Activated T-cell treated with anti-CD3 and anti-CD28 coated beads for 48 hours (primary cell): ENCODE measurements at regions not wholly inside any gene's neighbourhood (a gene's known extent, or its start where the extent isn't known, plus 50 kb on each side); places are given as distances from the start of the nearest gene placed in this dataset.
"Not testable (repeated sequence)": the region's sequence is repeated elsewhere in the genome, so short reads cannot be mapped to it uniquely, and the experiment has no call there.

Source experiments
- DNase-seq: peaks from one replicate; pipeline ENCODE4 v3.0.0-alpha.2; 2020; ENCODE audit warnings: low read depth

- no peak for DNase-seq
Observed at GRCh38 chr21:18104802-18105201, 139.8 kb upstream of the CHODL start.

- not testable (repeated sequence) for DNase-seq
Observed at GRCh38 chr21:18096413-18096812, 148.2 kb upstream of the CHODL start.

GRCh38 chr21:18089786-18090185 lies 154.8 kb upstream of the CHODL start:
- no peak for DNase-seq

GRCh38 chr21:18070392-18070791 lies 174.2 kb upstream of the CHODL start:
- no peak for DNase-seq

- DNase-seq, result no peak
Observed at GRCh38 chr21:18069875-18070274, 174.8 kb upstream of the CHODL start.

GRCh38 chr21:18060402-18060801 lies 184.2 kb upstream of the CHODL start:
- DNase-seq, result no peak

GRCh38 chr21:18058731-18059398 lies 185.8 kb upstream of the CHODL start:
- no peak for DNase-seq

- no peak for DNase-seq
Observed at GRCh38 chr21:18053151-18053550, 191.5 kb upstream of the CHODL start.

- no peak for DNase-seq
Observed at GRCh38 chr21:18049461-18049860, 195.2 kb upstream of the CHODL start.

- no peak for DNase-seq
Observed at GRCh38 chr21:18041012-18041411, 203.6 kb upstream of the CHODL start.

GRCh38 chr21:18030248-18030647 lies 211.1 kb upstream of the C21orf91 start:
- no peak for DNase-seq

GRCh38 chr21:18026359-18026758 lies 207.2 kb upstream of the C21orf91 start:
- DNase-seq, result no peak

GRCh38 chr21:18023711-18024110 lies 204.6 kb upstream of the C21orf91 start:
- DNase-seq, result no peak

- no peak for DNase-seq
Observed at GRCh38 chr21:18023157-18023556, 204.0 kb upstream of the C21orf91 start.

GRCh38 chr21:18007121-18007520 lies 188.0 kb upstream of the C21orf91 start:
- no peak for DNase-seq

GRCh38 chr21:18006691-18007090 lies 187.5 kb upstream of the C21orf91 start:
- DNase-seq, result no peak

GRCh38 chr21:18002393-18002792 lies 183.2 kb upstream of the C21orf91 start:
- DNase-seq, result no peak

- DNase-seq, result no peak
Observed at GRCh38 chr21:18000981-18001686, 182.0 kb upstream of the C21orf91 start.

- DNase-seq, result not testable (repeated sequence)
Observed at GRCh38 chr21:17998599-17998998, 179.4 kb upstream of the C21orf91 start.

GRCh38 chr21:17989780-17990179 lies 170.6 kb upstream of the C21orf91 start:
- no peak for DNase-seq

- no peak for DNase-seq
Observed at GRCh38 chr21:17988102-17988437, 168.9 kb upstream of the C21orf91 start.

- DNase-seq, result no peak
Observed at GRCh38 chr21:17987382-17988101, 168.4 kb upstream of the C21orf91 start.

- DNase-seq, result no peak
Observed at GRCh38 chr21:17981060-17981740, 162.0 kb upstream of the C21orf91 start.
